ENCODE measurements at regions not wholly inside any gene's neighbourhood (a gene's known extent, or its start where the extent isn't known, plus 50 kb on each side); places are given as distances from the start of the nearest gene placed in this dataset.

- DNase-seq (ENCODE audit: low read depth), result no peak
- TF ChIP-seq, protein P1, sequence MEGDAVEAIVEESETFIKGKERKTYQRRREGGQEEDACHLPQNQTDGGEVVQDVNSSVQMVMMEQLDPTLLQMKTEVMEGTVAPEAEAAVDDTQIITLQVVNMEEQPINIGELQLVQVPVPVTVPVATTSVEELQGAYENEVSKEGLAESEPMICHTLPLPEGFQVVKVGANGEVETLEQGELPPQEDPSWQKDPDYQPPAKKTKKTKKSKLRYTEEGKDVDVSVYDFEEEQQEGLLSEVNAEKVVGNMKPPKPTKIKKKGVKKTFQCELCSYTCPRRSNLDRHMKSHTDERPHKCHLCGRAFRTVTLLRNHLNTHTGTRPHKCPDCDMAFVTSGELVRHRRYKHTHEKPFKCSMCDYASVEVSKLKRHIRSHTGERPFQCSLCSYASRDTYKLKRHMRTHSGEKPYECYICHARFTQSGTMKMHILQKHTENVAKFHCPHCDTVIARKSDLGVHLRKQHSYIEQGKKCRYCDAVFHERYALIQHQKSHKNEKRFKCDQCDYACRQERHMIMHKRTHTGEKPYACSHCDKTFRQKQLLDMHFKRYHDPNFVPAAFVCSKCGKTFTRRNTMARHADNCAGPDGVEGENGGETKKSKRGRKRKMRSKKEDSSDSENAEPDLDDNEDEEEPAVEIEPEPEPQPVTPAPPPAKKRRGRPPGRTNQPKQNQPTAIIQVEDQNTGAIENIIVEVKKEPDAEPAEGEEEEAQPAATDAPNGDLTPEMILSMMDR (IDR thresholded peaks at IDR 0.05; ENCODE audit: control insufficient read depth, insufficient read depth, low read depth, low read length, missing control alignments), result no peak
- H3K4me3 ChIP-seq (ENCODE audit: control insufficient read depth, low read depth, low read length), result no peak overlapping the region
Observed at GRCh38 chr21:25501996-25502665, 105.2 kb downstream of the MRPL39 start.

DNA sequence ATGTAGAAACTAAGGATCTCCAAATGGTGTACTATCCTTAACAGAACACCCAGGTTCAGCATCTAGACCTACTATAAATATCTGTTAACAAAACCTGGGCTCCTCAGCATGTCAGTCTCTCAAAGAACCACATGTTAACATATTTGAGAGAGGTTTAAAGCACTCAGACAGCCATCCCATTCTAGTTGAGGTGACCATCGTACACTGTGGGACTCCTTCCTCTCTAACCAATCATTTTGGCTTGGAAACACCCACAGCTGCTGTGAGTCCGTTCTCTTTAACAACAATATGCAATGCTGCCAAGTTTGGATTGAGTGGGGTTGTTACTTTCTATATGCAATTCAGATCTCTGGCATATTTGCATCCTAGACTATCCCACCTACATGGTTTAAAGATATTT lies 105.8 kb downstream of the MRPL39 start:
- TF ChIP-seq, protein P1 (IDR thresholded peaks at IDR 0.05; ENCODE audit: control insufficient read depth, insufficient read depth, low read depth, low read length, missing control alignments), result no peak
- no peak for DNase-seq (ENCODE audit: low read depth)
- no peak overlapping the region for H3K4me3 ChIP-seq (ENCODE audit: control insufficient read depth, low read depth, low read length)

GRCh38 chr21:25500598-25500997 lies 106.7 kb downstream of the MRPL39 start:
- TF ChIP-seq, protein P1 (IDR thresholded peaks at IDR 0.05; ENCODE audit: control insufficient read depth, insufficient read depth, low read depth, low read length, missing control alignments), result no peak
- no peak overlapping the region for H3K4me3 ChIP-seq (ENCODE audit: control insufficient read depth, low read depth, low read length)
- DNase-seq (ENCODE audit: low read depth), result no peak

DNA sequence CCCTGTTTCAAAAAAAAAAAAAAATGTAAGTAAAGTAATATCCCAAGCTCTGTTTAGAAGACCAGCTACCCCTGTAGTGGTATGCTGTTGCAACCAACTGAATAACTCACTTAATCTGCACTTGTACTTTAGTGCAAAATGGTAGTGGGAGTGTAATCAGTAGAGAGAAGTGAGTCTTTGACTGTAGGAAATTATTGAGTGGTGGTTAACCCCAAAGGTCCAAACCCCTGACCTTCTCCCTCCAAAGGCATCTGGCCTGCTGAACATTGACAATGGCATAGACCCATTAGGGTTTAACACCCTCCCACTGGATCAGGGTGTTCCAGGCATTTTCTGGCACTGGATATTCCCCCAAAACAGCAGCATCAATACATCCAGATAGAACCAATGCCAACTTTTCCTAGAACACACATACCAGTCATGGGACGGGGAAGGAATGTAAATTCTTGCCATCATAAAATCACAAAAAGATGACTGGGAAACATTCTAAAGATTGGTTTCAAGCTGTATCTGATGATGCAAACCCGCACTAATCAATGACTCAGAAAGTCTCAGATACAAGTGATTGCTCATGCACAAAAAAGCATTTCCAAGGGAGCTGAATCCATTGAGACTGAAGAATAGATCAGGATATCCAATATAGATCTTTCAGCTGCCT lies 110.3 kb downstream of the MRPL39 start:
- no peak for DNase-seq (ENCODE audit: low read depth)
- H3K4me3 ChIP-seq (ENCODE audit: control insufficient read depth, low read depth, low read length), result no peak overlapping the region
- TF ChIP-seq, protein P1 (IDR thresholded peaks at IDR 0.05; ENCODE audit: control insufficient read depth, insufficient read depth, low read depth, low read length, missing control alignments), result no peak

DNA sequence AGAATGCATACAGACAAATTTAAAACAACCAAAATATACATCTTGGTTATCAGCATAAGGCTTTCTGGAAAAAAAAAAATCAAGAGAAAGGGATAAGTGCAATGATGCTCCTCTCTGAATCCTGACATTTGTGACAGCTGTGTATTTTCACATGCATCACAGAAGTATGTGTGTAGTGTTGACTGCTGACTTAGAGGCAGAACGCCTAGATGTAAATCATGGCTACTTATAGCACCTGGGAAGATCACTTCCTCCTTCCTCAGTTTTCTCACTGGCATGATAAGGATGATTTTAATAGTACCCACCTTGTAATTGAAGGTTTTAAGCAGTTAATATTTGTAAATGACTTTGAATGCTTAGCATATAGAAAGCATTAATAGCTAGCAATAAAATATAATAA lies 112.5 kb downstream of the MRPL39 start:
- TF ChIP-seq, protein P1 (IDR thresholded peaks at IDR 0.05; ENCODE audit: control insufficient read depth, insufficient read depth, low read depth, low read length, missing control alignments), result no peak
- no peak for DNase-seq (ENCODE audit: low read depth)
- H3K4me3 ChIP-seq (ENCODE audit: control insufficient read depth, low read depth, low read length), result no peak overlapping the region

GRCh38 chr21:25493722-25494121 lies 113.6 kb downstream of the MRPL39 start:
- H3K4me3 ChIP-seq (ENCODE audit: control insufficient read depth, low read depth, low read length), result no peak overlapping the region
- TF ChIP-seq, protein P1 (IDR thresholded peaks at IDR 0.05; ENCODE audit: control insufficient read depth, insufficient read depth, low read depth, low read length, missing control alignments), result no peak
- no peak for DNase-seq (ENCODE audit: low read depth)

All from AG09309 (cell line).